ENCODE measurements at regions not wholly inside any gene's neighbourhood (a gene's known extent, or its start where the extent isn't known, plus 50 kb on each side); places are given as distances from the start of the nearest gene placed in this dataset.

DNA sequence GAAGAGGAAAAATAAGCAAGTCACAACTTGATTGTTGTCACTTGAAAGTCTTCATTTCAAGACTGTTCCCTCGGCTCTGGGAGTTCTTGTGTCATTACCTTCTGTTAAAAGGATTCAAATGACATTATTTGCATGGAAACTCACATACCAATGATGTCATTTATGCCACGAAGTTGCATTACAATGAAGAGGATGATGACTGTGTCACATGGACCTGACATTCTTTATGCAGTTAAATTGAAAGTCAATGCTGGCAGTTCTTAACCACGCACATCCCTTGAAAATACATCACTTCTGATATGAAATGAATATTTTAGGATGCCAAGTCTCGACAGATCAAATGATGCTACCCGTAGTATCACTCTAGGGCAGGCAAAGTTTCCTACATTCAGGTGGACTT lies 1069.5 kb downstream of the VRK1 start (continued):
- TF ChIP-seq, protein P1, sequence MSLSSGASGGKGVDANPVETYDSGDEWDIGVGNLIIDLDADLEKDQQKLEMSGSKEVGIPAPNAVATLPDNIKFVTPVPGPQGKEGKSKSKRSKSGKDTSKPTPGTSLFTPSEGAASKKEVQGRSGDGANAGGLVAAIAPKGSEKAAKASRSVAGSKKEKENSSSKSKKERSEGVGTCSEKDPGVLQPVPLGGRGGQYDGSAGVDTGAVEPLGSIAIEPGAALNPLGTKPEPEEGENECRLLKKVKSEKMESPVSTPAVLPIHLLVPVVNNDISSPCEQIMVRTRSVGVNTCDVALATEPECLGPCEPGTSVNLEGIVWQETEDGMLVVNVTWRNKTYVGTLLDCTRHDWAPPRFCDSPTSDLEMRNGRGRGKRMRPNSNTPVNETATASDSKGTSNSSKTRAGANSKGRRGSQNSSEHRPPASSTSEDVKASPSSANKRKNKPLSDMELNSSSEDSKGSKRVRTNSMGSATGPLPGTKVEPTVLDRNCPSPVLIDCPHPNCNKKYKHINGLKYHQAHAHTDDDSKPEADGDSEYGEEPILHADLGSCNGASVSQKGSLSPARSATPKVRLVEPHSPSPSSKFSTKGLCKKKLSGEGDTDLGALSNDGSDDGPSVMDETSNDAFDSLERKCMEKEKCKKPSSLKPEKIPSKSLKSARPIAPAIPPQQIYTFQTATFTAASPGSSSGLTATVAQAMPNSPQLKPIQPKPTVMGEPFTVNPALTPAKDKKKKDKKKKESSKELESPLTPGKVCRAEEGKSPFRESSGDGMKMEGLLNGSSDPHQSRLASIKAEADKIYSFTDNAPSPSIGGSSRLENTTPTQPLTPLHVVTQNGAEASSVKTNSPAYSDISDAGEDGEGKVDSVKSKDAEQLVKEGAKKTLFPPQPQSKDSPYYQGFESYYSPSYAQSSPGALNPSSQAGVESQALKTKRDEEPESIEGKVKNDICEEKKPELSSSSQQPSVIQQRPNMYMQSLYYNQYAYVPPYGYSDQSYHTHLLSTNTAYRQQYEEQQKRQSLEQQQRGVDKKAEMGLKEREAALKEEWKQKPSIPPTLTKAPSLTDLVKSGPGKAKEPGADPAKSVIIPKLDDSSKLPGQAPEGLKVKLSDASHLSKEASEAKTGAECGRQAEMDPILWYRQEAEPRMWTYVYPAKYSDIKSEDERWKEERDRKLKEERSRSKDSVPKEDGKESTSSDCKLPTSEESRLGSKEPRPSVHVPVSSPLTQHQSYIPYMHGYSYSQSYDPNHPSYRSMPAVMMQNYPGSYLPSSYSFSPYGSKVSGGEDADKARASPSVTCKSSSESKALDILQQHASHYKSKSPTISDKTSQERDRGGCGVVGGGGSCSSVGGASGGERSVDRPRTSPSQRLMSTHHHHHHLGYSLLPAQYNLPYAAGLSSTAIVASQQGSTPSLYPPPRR (CRISPR knock-in tag; IDR thresholded peaks at IDR 0.05; ENCODE audit: borderline replicate concordance) = no peak
- no peak for TF ChIP-seq THAP11 (CRISPR knock-in tag; IDR thresholded peaks at IDR 0.05)
- no peak for TF ChIP-seq RBM39 (IDR thresholded peaks at IDR 0.05; ENCODE audit: low read depth, low read length, poor library complexity, severe bottlenecking)
- TF ChIP-seq ZBTB8A (CRISPR knock-in tag; IDR thresholded peaks at IDR 0.05; ENCODE audit: borderline replicate concordance, low read depth) = no peak
- peak; percentile 35; the same call in 1 of the 2 replicates for TF ChIP-seq CREB1 (IDR thresholded peaks at IDR 0.05)
- no peak for TF ChIP-seq CREB1 (CRISPR knock-in tag; IDR thresholded peaks at IDR 0.05)
- TF ChIP-seq, protein P2, sequence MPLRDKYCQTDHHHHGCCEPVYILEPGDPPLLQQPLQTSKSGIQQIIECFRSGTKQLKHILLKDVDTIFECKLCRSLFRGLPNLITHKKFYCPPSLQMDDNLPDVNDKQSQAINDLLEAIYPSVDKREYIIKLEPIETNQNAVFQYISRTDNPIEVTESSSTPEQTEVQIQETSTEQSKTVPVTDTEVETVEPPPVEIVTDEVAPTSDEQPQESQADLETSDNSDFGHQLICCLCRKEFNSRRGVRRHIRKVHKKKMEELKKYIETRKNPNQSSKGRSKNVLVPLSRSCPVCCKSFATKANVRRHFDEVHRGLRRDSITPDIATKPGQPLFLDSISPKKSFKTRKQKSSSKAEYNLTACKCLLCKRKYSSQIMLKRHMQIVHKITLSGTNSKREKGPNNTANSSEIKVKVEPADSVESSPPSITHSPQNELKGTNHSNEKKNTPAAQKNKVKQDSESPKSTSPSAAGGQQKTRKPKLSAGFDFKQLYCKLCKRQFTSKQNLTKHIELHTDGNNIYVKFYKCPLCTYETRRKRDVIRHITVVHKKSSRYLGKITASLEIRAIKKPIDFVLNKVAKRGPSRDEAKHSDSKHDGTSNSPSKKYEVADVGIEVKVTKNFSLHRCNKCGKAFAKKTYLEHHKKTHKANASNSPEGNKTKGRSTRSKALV (CRISPR knock-in tag; IDR thresholded peaks at IDR 0.05) = no peak

DNA sequence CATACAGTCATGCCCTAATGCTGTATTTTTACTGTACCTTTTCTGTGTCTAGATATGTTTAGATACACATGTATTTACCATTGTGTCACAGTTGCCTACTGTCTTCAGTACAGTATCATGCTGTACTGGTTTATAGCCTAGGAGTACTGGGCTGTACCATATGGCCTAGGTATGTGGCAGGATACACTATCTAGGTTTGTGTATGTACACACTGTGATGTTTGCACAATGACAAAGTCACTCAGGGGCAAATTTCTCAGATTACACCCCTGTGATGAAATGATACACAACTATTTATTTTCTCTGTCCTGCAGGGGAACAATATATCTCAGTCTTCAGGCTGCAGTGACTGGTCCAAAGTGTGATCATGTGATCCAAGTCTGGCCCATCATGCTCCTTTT lies 1076.1 kb downstream of the VRK1 start:
- Histone ChIP-seq H3K4me3 (replicated peaks in 1 of 3; ENCODE audit: insufficient read depth in 1 of 3, low read depth in 2 of 3, low read length in 3 of 3) (no peak overlapping the region), H3K79me2 (ENCODE audit: insufficient read depth, low read length) (no peaks in the 10 kb centered on the region), H3K9me3 (ENCODE audit: low read length) (peaks cover 72% of the 10 kb centered on the region), H3K36me3 (replicated peaks in 1 of 2; ENCODE audit: control insufficient read depth in 1 of 2, insufficient read depth in 2 of 2, low read length in 2 of 2) (no peaks in the 10 kb centered on the region), H2AFZ (ENCODE audit: low read length) (no peak overlapping the region), H3K4me1 (ENCODE audit: insufficient read depth, low read length) (no peaks in the 10 kb centered on the region), H3K4me2 (ENCODE audit: low read depth, low read length) (no peak overlapping the region), H3K27ac (ENCODE audit: extremely low read length, insufficient read depth, low read length) (no peak overlapping the region), H4K20me1 (ENCODE audit: insufficient read depth, low read length) (no peaks in the 10 kb centered on the region), H3K9ac (ENCODE audit: insufficient read depth, low read depth, low read length) (no peak overlapping the region), H3K27me3 (ENCODE audit: control insufficient read depth in 1 of 2, insufficient read depth in 2 of 2, low read length in 2 of 2) (no peaks in the 10 kb centered on the region; a peak in 1 of 5 replicates)
- FAIRE-seq (no peak), ATAC-seq (no peak), DNase-seq (ENCODE audit: low spot score) (no peak)
- POLR2A ChIA-PET = no interaction called here
- intact Hi-C loops (cut with micrococcal nuclease; ENCODE audit: unreplicated experiment) (no loop called here), in situ Hi-C loops (cut with HindIII; ENCODE audit: extremely low pct_ligation_motif_present, low pct_unique_long_range_greater_than_20kb) (no loop called here)
- BruUV-seq (replicated peaks) = no TSS peak
- TF ChIP-seq ZBTB42 (CRISPR knock-in tag; IDR thresholded peaks at IDR 0.05) = no peak
- no peak for TF ChIP-seq ZSCAN22 (CRISPR knock-in tag; IDR thresholded peaks at IDR 0.05)
- TF ChIP-seq ARHGAP35 (CRISPR knock-in tag; IDR thresholded peaks at IDR 0.05; ENCODE audit: borderline replicate concordance) = no peak
- CTCF ChIA-PET (ENCODE audit: low intra/inter-chr PET ratio, low total read pairs) = no interaction called here

All from HepG2 (cell line).